ENCODE measurements at regions not wholly inside any gene's neighbourhood (a gene's known extent, or its start where the extent isn't known, plus 50 kb on each side); places are given as distances from the start of the nearest gene placed in this dataset.

- H3K36me3 ChIP-seq = no peaks in the 10 kb centered on the region
- H3K4me1 ChIP-seq = no peaks in the 10 kb centered on the region
- H3K27me3 ChIP-seq = no peaks in the 10 kb centered on the region
- no peak for TF ChIP-seq CTCF (IDR thresholded peaks at IDR 0.05)
- ATAC-seq = no peak
- no peak overlapping the region for H3K27ac ChIP-seq
- H3K9me3 ChIP-seq = no peaks in the 10 kb centered on the region
- DNase-seq = no peak
- no peak overlapping the region for H3K4me3 ChIP-seq
- intact Hi-C loops (cut with DNase I) = no loop called here
Measured at GRCh38 chr9:7403028-7403389, 396.6 kb downstream of the DMAC1 start.

GRCh38 chr9:7402334-7403027 lies 397.1 kb downstream of the DMAC1 start:
- ATAC-seq (no peak), DNase-seq (no peak)
- Histone ChIP-seq H3K27ac (no peak overlapping the region), H3K27me3 (no peaks in the 10 kb centered on the region), H3K4me1 (no peaks in the 10 kb centered on the region), H3K9me3 (no peaks in the 10 kb centered on the region), H3K4me3 (no peak overlapping the region), H3K36me3 (no peaks in the 10 kb centered on the region)
- no peak for TF ChIP-seq CTCF (IDR thresholded peaks at IDR 0.05)
- intact Hi-C loops (cut with DNase I) = no loop called here

GRCh38 chr9:7401116-7401515 lies 398.5 kb downstream of the DMAC1 start:
- no peaks in the 10 kb centered on the region for H3K4me1 ChIP-seq
- no peak overlapping the region for H3K4me3 ChIP-seq
- H3K27ac ChIP-seq = no peak overlapping the region
- intact Hi-C loops (cut with DNase I) = no loop called here
- no peaks in the 10 kb centered on the region for H3K9me3 ChIP-seq
- H3K36me3 ChIP-seq = no peaks in the 10 kb centered on the region
- no peak for DNase-seq
- ATAC-seq = no peak
- H3K27me3 ChIP-seq = no peaks in the 10 kb centered on the region
- TF ChIP-seq CTCF (IDR thresholded peaks at IDR 0.05) = no peak

- Histone ChIP-seq H3K4me1 (no peaks in the 10 kb centered on the region), H3K36me3 (no peaks in the 10 kb centered on the region), H3K9me3 (no peaks in the 10 kb centered on the region), H3K4me3 (no peak overlapping the region), H3K27ac (no peak overlapping the region), H3K27me3 (no peaks in the 10 kb centered on the region)
- no peak for DNase-seq
- intact Hi-C loops (cut with DNase I) = no loop called here
- TF ChIP-seq CTCF (IDR thresholded peaks at IDR 0.05) = no peak
- no peak for ATAC-seq
Measured at GRCh38 chr9:7394002-7394774, 405.4 kb downstream of the DMAC1 start.

- H3K4me1 ChIP-seq = no peaks in the 10 kb centered on the region
- intact Hi-C loops (cut with DNase I) = no loop called here
- no peaks in the 10 kb centered on the region for H3K27me3 ChIP-seq
Measured at GRCh38 chr9:7392148-7392547, 407.4 kb downstream of the DMAC1 start.

More at GRCh38 chr9:7392148-7392547, 407.4 kb downstream of the DMAC1 start:
- Histone ChIP-seq H3K27ac (no peak overlapping the region), H3K4me3 (no peak overlapping the region), H3K36me3 (no peaks in the 10 kb centered on the region), H3K9me3 (no peaks in the 10 kb centered on the region)
- DNase-seq = no peak
- ATAC-seq = no peak
- no peak for TF ChIP-seq CTCF (IDR thresholded peaks at IDR 0.05)
